GM19395 (cell line): ENCODE measurements at regions not wholly inside any gene's neighbourhood (a gene's known extent, or its start where the extent isn't known, plus 50 kb on each side); places are given as distances from the start of the nearest gene placed in this dataset.
"Not testable (repeated sequence)": the region's sequence is repeated elsewhere in the genome, so short reads cannot be mapped to it uniquely, and the experiment has no call there.

Experiments used
- ATAC-seq: cut with Tn5 transposase; IDR thresholded peaks from one replicate; pipeline ENCODE4 v1.9.1; 2021; ENCODE audit warnings: mild to moderate bottlenecking, moderate library complexity; ENCODE audit not compliant: unreplicated experiment

- ATAC-seq: no peak
Observed at GRCh38 chr14:84420221-84420620, 1109.7 kb upstream of the FLRT2 start.

GRCh38 chr14:84421621-84422020, 1108.3 kb upstream of the FLRT2 start:
- no peak for ATAC-seq

DNA sequence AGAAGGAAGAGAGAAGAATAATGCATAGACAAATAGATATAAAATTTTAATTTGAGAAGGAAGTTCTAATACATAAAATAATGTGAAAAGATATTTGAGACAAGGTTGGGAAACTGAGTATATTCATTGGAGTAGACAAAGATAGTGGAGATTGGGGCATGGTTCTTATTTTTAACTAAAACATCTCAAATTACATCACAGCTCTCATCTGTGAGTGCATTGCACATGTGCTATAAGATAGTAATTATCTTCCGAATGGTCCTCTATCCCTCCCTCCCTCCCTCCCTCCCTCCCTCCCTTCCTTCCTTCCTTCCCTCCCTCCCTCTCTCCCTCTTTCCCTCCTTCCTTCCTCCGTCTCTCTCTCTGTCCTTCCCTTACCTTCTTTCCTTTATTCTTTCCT, 1104.0 kb upstream of the FLRT2 start:
- ATAC-seq: no peak

DNA sequence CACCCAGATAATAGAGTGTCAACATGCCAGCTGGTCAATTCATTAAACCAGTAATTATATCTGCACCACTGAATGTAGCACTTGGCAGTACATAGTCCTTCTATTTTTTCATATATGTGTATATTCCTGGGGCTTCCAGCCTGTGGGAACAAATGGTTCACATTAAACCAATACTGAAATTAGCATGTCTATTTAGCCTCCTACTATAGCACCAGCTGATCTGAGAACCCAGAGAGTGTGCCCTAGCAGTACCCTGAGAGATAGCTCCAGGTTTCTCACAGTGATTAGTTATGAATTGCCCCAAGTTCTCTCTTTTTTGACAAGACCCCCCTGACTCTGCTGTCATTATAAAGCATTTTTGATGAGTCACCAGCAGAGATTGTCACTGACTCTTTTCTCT, 1097.3 kb upstream of the FLRT2 start:
- ATAC-seq: no peak

DNA sequence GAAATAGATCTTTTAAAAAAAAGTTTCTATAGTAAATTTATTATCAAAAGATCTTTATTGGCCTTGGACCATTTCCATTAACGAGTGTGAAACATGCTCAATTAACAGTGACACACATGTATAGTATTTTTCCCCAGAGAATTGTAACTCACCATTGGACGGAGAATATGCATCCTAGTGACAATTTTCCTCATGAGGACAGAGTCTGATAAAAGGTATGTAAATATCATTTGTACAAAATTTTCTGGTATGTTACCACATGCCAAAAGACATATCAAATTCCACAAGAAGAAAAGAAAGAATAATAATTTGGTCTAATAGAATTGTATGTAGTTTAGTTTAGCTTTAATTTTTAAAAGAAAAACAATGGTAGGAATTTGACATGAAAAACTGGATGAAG, 1096.0 kb upstream of the FLRT2 start:
- no peak for ATAC-seq

GRCh38 chr14:84435820-84436324, 1094.1 kb upstream of the FLRT2 start:
- no peak for ATAC-seq

DNA sequence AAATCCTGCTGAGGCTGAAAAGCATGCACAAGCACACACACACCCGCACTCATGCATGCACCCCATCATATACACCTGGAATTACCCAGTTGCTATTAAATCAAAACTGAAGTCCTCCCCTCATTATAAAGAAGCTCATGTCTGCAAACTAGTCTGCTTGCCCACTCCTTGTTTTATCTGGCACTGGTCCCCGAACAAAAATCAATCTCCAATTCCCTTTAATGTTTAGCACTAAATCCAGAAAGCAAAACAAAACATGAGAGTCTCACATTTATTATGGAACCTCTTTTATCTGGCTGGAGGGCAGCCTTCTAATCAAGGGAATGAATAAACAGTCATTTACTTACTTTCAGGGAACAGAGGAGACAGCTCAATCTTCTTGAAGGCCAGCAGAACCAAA, 1093.4 kb upstream of the FLRT2 start:
- ATAC-seq: no peak

GRCh38 chr14:84442521-84442920, 1087.4 kb upstream of the FLRT2 start:
- no peak for ATAC-seq

DNA sequence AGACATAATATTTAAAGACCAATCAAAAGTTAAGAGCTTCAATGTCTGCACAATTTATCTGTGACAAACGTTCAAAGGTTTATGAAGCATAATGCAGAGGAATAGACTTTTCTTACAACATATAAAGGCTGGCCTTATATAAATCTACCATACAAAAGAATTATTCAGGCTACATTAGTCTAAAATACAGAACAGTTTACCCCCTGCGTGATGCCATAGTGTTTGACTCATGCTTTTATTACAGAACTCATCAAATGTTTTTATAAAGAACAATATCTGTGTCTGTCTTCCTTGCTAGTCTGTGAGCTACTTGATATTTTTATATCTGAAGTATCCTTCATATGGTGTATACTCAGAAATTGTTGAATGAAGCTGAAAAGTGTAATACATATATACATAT, 1084.5 kb upstream of the FLRT2 start:
- no peak for ATAC-seq

DNA sequence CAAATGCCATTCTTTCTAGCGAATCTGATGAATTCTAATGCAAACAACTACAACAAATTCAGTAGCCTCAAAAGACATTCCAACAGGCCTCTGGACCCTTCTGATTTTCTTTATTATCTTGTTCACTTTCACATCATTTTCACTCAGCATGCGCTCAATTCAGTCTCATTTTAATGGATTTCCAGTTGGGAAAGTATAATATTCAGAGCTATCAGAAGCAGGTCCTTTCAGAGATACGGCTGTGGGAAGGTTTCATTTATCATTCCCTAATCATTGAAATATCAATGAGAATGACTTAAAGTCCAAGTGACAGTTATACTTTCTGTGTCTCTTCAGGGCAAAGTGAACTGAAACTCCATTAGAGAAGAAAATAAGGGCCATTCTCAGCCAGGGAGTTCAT, 1083.7 kb upstream of the FLRT2 start:
- no peak for ATAC-seq

- ATAC-seq: no peak
Observed at GRCh38 chr14:84453307-84453950, 1076.5 kb upstream of the FLRT2 start.

GRCh38 chr14:84454114-84454513, 1075.8 kb upstream of the FLRT2 start:
- no peak for ATAC-seq

DNA sequence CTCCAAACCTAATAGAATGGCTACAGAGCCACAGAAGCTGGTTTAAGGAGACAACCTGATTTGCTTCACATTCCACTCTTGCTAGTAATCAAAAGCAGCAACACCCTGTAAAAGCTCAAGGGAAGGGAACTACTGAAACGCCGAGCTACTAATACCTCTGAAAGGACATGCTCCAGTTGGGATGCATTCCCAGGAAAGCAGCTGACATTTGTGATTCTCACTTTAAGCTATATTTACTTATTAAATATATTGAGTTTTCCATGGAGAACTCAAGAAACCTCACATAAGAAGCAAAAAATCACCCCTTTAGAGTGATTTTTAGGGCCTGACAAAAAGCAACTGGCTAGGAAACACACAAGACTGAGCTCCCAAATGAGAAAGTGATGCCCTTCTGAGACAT, 1073.0 kb upstream of the FLRT2 start:
- ATAC-seq: no peak

GRCh38 chr14:84458881-84459280, 1071.1 kb upstream of the FLRT2 start:
- ATAC-seq: no peak

GRCh38 chr14:84465880-84466279, 1064.1 kb upstream of the FLRT2 start:
- ATAC-seq: no peak

- ATAC-seq: no peak
Observed at GRCh38 chr14:84468153-84468552, 1061.8 kb upstream of the FLRT2 start.

- no peak for ATAC-seq
Observed at GRCh38 chr14:84477996-84478395, 1051.9 kb upstream of the FLRT2 start.

DNA sequence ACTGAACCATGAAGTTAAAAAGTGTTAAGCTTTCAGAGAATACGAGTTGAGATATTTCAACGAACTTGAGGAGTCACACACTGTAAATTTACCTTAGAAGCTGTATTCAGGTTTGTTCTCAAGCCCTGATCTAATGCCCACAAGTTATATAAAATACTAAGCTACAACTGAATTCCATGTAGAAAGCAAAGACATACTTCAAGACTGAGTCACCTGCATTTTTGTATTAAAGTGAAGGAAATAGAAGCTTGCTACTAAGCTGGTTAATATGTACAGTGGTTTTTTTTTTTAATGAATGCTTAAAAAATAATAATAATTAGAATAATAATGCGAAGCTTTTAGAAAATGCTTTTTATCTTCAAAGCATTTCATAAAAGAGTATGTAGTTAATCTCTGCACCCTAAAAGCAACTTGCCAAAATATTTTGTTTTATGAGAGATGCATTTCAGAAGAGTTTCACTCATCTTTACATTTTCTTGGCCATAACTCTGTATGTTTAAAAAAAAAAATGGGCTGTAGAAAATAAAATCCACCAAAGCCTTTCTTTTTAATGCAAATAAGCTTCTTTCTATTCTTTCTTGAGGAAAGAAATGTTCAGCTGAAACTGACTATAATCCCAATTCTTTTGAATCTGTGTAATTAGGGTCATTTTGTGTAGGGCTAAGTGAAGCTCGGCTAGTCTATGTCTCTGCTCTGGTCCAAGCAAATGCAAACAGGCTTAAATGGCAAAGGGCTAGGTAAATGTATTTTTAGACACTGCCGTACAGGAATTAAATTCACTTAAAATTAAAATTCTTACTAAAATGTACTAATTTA, 1047.5 kb upstream of the FLRT2 start:
- ATAC-seq: no peak

DNA sequence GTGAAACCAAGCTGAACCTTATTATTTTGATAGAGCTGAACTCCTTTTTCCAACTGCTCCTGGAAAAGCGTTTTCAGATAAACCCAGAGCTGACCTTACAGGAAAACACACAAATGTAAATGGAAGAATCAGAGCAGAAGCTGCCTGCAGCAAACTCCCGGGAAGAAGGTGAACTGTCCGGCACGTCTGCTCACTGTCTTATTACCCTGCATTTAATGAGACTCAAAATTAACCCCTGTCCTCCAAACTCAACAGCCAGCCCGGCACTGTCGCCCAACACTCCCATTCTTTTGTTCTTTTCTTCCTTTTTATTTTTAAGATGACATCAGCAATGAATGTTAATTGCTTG, 1046.9 kb upstream of the FLRT2 start:
- ATAC-seq: no peak

DNA sequence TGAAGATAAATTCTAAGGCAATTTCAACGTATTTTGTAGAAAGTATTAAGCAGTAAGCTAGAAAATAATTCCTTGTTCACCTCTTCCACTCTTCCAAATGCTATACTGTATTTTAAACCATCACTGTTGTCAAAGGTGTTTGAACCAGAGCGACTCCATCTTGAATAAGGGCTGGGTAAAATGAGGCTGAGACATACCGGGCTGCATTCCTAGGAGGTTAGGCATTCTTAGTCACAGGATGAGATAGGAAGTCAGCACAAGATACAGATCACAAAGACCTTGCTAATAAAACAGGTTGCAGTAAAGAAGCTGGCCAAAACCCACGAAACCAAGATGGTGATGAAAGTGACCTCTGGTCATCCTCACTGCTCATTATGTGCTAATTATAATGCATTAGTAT, 1045.7 kb upstream of the FLRT2 start:
- not testable (repeated sequence) for ATAC-seq

DNA sequence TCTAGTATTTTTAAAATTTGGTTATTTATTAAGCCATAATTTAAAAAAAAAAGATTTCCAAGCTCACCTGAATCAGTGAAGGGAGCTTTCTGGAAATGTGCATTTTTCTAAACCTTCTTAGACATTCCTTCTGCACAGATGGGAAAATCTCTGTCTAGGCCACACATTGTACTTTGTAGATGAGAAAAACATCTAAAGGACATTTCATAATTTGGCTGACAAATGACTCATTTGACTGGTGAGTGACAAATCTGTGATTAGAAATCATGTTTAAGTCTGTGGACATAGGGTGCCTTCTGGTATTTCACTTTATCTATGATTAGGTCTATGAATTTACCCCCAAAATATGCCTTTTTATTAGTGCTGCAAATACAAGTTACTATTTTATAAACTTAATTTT, 1044.9 kb upstream of the FLRT2 start:
- ATAC-seq: no peak

DNA sequence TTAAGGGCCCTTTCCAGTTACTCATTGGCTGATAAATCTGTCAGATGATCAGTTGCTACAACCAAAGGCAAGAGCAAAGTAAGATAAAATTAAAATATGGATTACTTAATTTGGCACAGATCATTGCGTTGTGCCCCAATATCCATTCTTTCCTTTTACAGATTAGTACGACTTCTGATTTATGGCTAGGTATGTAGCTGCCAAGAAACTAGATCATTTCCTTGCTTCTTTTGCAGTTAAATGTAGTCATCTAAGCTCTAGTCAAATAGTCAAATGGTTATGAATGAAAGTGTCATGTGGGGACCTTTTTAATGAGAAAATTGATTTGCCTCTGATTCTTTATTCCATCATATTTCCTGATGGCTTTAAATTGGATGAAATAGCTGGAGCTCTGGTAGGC, 1039.9 kb upstream of the FLRT2 start:
- no peak for ATAC-seq

- ATAC-seq: no peak
Observed at GRCh38 chr14:84492685-84493084, 1037.3 kb upstream of the FLRT2 start.
